ENCODE measurements at regions not wholly inside any gene's neighbourhood (a gene's known extent, or its start where the extent isn't known, plus 50 kb on each side); places are given as distances from the start of the nearest gene placed in this dataset.
"Not testable (repeated sequence)": the region's sequence is repeated elsewhere in the genome, so short reads cannot be mapped to it uniquely, and the experiment has no call there.

GRCh38 chr2:39583781-39584180, 81.9 kb upstream of the TMEM178A start:
- no peak for DNase-seq

GRCh38 chr2:39584283-39584965, 81.3 kb upstream of the TMEM178A start:
- DNase-seq = no peak

GRCh38 chr2:39585531-39585930, 80.2 kb upstream of the TMEM178A start:
- not testable (repeated sequence) for DNase-seq

GRCh38 chr2:39587168-39587567, 78.5 kb upstream of the TMEM178A start:
- DNase-seq = no peak

GRCh38 chr2:39587641-39588040, 78.1 kb upstream of the TMEM178A start:
- no peak for DNase-seq

GRCh38 chr2:39593439-39594393, 72.0 kb upstream of the TMEM178A start:
- no peak for DNase-seq

- DNase-seq = no peak
Measured at GRCh38 chr2:39595116-39595515, 70.6 kb upstream of the TMEM178A start.

GRCh38 chr2:39597314-39597713, 68.4 kb upstream of the TMEM178A start:
- DNase-seq = no peak

GRCh38 chr2:39602616-39603015, 63.1 kb upstream of the TMEM178A start:
- DNase-seq = no peak

- no peak for DNase-seq
Measured at GRCh38 chr2:39603436-39603835, 62.3 kb upstream of the TMEM178A start.

- DNase-seq = no peak
Measured at GRCh38 chr2:39604866-39605265, 60.9 kb upstream of the TMEM178A start.

- DNase-seq = no peak
Measured at GRCh38 chr2:39606585-39606984, 59.1 kb upstream of the TMEM178A start.

- no peak for DNase-seq
Measured at GRCh38 chr2:39607538-39608262, 58.0 kb upstream of the TMEM178A start.

- no peak for DNase-seq
Measured at GRCh38 chr2:39608263-39608575, 57.5 kb upstream of the TMEM178A start.

GRCh38 chr2:39608686-39609441, 56.9 kb upstream of the TMEM178A start:
- DNase-seq = no peak

- DNase-seq = no peak
Measured at GRCh38 chr2:39609917-39610316, 55.8 kb upstream of the TMEM178A start.

- no peak for DNase-seq
Measured at GRCh38 chr2:39615675-39616074, 50.0 kb upstream of the TMEM178A start.

Data from stimulated activated CD4-positive, alpha-beta T cell treated with anti-CD3 and anti-CD28 coated beads, Interleukin-4, amount 100 ng/mL, for 24 hours (primary cell).